GM12878 (cell line): ENCODE measurements at regions not wholly inside any gene's neighbourhood (a gene's known extent, or its start where the extent isn't known, plus 50 kb on each side); places are given as distances from the start of the nearest gene placed in this dataset.

Experiments used
- ATAC-seq: fragments of 200-7000 bp; cut with Tn5 transposase; 3 replicates; pipeline ENCODE4 v1.9.1; 2020; ENCODE audit warnings: mild to moderate bottlenecking, moderate library complexity
- BruUV-seq: library from RNA; stranded (reverse); fragments of 400-500 nt; replicated peaks from 2 replicates; lab custom pipeline; 2021; lab: Mats Ljungman, UMichigan
- CTCF ChIA-PET: fragments of 300-600 bp; sonication (Branson Sonifier 250); formaldehyde crosslinking; extraction: SDS; loops from one replicate; lab custom pipeline; 2021; ENCODE audit warnings: inconsistent platforms; lab: Yijun Ruan, JAX
- POLR2A ChIA-PET: fragments of 350-600 bp; formaldehyde crosslinking; extraction: SDS; loops from one replicate; lab custom pipeline; 2021; ENCODE audit warnings: inconsistent platforms; lab: Charles Lee
- RAD21 ChIA-PET: fragments of 300-600 bp; sonication (Branson Sonifier 250); formaldehyde crosslinking; loops from one replicate; lab custom pipeline; 2023; ENCODE audit warnings: antibody characterized with exemption; ENCODE audit not compliant: unreplicated experiment; lab: Charles Lee
- SMC1A ChIA-PET: fragments of 300-600 bp; sonication (Branson Sonifier 250); formaldehyde crosslinking; loops from one replicate; lab custom pipeline; 2023; ENCODE audit not compliant: unreplicated experiment, uncharacterized antibody; lab: Charles Lee
- DNase-seq: peaks from one replicate; pipeline ENCODE4 v3.0.0-alpha.2; 2011; ENCODE audit warnings: low read depth, low spot score
- FAIRE-seq: peaks from 3 replicates; lab custom pipeline; 2011; peaks lifted over from hg19 to GRCh38; lab: Jason Lieb, UNC
- H2AFZ ChIP-seq: 2 replicates; pipeline ENCODE4 v1.6.0; 2011; ENCODE audit warnings: low read depth, low read length, control low read depth; ENCODE audit not compliant: control insufficient read depth
- H3K27ac ChIP-seq: 2 replicates; pipeline ENCODE4 v1.5.1; 2011; ENCODE audit warnings: control low read depth; ENCODE audit not compliant: control insufficient read depth, insufficient read depth
- H3K27me3 ChIP-seq, 2 experiments: replicated peaks in 1 of 2; 2 replicates each; pipeline versions ENCODE4 v1.6.0 to v1.6.1; 2011; ENCODE audit warnings: low read length in 1 of 2; ENCODE audit not compliant: control insufficient read depth in 2 of 2, insufficient read depth in 2 of 2
- H3K36me3 ChIP-seq, 2 experiments: 2 replicates each; pipeline ENCODE4 v1.5.1; 2011; ENCODE audit warnings: low read length in 1 of 2; ENCODE audit not compliant: control insufficient read depth in 2 of 2, insufficient read depth in 2 of 2
- H3K4me1 ChIP-seq: 2 replicates; pipeline ENCODE4 v1.6.1; 2011; ENCODE audit warnings: mild to moderate bottlenecking, low read length, moderate library complexity, mixed read lengths; ENCODE audit not compliant: control insufficient read depth, insufficient read depth
- H3K4me2 ChIP-seq: 2 replicates; pipeline ENCODE4 v1.6.0; 2011; ENCODE audit warnings: control low read depth; ENCODE audit not compliant: control insufficient read depth, insufficient read depth
- H3K4me3 ChIP-seq: fragments of 200-600 bp; sonication (generic); 2 replicates; pipeline ENCODE4 v1.5.1; 2016
- H3K79me2 ChIP-seq: 2 replicates; pipeline ENCODE4 v1.6.0; 2011; ENCODE audit warnings: low read length; ENCODE audit not compliant: control insufficient read depth, insufficient read depth
- H3K9ac ChIP-seq: 2 replicates; pipeline ENCODE4 v1.8.0; 2011; ENCODE audit warnings: low read length, control low read depth, mixed read lengths; ENCODE audit not compliant: control insufficient read depth, insufficient read depth
- H3K9me3 ChIP-seq: replicated peaks from 3 replicates; pipeline ENCODE4 v1.5.1; 2011; ENCODE audit warnings: mild to moderate bottlenecking, low read length; ENCODE audit not compliant: control insufficient read depth, insufficient read depth
- H4K20me1 ChIP-seq: 2 replicates; pipeline ENCODE4 v1.6.0; 2011; ENCODE audit not compliant: control insufficient read depth, insufficient read depth
- CHD2 ChIP-seq: IDR thresholded peaks from 2 replicates; pipeline ENCODE4 v1.6.1; 2011; ENCODE audit warnings: low read depth, low read length, improper control_type of control experiment, borderline replicate concordance
- ETV6 ChIP-seq, 2 experiments: fragments of 450-650 bp in 1 of 2; IDR thresholded peaks in 1 of 2; conservative IDR thresholded peaks in 1 of 2; 2 replicates each; pipeline ENCODE4 v1.6.1; 2014; ENCODE audit warnings: antibody characterized with exemption in 1 of 2, borderline replicate concordance in 1 of 2, low read depth in 1 of 2, mild to moderate bottlenecking in 1 of 2, moderate library complexity in 1 of 2
- FOXK2 ChIP-seq: fragments of 450-650 bp; IDR thresholded peaks from 2 replicates; pipeline ENCODE4 v1.6.1; 2017; ENCODE audit warnings: mild to moderate bottlenecking, moderate library complexity
- HDAC6 ChIP-seq: fragments of 200-600 bp; sonication (generic); IDR thresholded peaks from one replicate; pipeline ENCODE4 v1.8.0; 2017; ENCODE audit warnings: antibody characterized with exemption; ENCODE audit not compliant: unreplicated experiment
- NFYB ChIP-seq: IDR thresholded peaks from 2 replicates; pipeline ENCODE4 v1.6.1; 2011; ENCODE audit warnings: low read depth, mild to moderate bottlenecking, low read length, improper control_type of control experiment, moderate library complexity; ENCODE audit not compliant: insufficient read depth
- NR2C2 ChIP-seq: IDR thresholded peaks from 2 replicates; pipeline ENCODE4 v1.6.1; 2011; ENCODE audit warnings: borderline replicate concordance, low read depth; ENCODE audit not compliant: control insufficient read depth, insufficient read length
- YBX1 ChIP-seq: fragments of 450-650 bp; IDR thresholded peaks from 2 replicates; pipeline ENCODE4 v1.6.1; 2016; ENCODE audit warnings: antibody characterized with exemption
- ZZZ3 ChIP-seq: IDR thresholded peaks from 2 replicates; pipeline ENCODE4 v1.6.1; 2011; ENCODE audit warnings: low read depth; ENCODE audit not compliant: control insufficient read depth, insufficient read length
- WGBS: methylation state at CpG from one replicate; pipeline ENCODE4 v1.1.6; 2016; ENCODE audit warnings: low lambda C conversion rate; ENCODE audit not compliant: insufficient replicate concordance, insufficient coverage; ENCODE audit errors: missing lambda C conversion rate; 5-methylcytosine and 5-hydroxymethylcytosine counted together
- in situ Hi-C: fragments of 300-500 bp; cut with MboI; formaldehyde crosslinking; loops from 9 replicates; pipeline ENCODE4 v1.14.3; 2018; ENCODE audit warnings: mixed read lengths
- intact Hi-C: fragments of 100-400 bp; cut with micrococcal nuclease; formaldehyde crosslinking; loops from one replicate; pipeline ENCODE4 v1.14.2; 2022; ENCODE audit not compliant: unreplicated experiment
- TF ChIP-seq, protein P1 (sequence below): fragments of 450-650 bp; IDR thresholded peaks from 2 replicates; pipeline ENCODE4 v1.6.1; 2017; ENCODE audit warnings: antibody characterized with exemption, mild to moderate bottlenecking, moderate library complexity

DNA sequence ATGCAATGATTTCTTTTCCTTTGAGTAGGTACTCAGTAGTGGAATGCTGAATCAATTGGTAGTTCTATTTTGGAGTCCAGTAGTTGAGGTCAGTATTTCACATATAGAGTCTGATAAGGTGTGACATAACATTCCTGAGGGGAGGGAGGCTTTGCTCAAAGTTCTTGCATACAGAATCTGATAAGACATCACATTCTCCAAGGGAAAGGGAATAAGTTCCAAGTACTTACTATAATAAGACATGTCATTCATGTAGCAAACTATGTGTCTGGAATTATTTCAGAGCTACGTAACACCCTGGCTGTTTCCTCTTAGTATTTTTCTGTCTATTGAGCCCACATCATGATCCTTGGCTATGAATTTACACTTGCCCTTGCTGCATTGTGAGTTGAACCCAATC, 74.3 kb upstream of the POM121L12 start (continued):
- TF ChIP-seq, protein P1, sequence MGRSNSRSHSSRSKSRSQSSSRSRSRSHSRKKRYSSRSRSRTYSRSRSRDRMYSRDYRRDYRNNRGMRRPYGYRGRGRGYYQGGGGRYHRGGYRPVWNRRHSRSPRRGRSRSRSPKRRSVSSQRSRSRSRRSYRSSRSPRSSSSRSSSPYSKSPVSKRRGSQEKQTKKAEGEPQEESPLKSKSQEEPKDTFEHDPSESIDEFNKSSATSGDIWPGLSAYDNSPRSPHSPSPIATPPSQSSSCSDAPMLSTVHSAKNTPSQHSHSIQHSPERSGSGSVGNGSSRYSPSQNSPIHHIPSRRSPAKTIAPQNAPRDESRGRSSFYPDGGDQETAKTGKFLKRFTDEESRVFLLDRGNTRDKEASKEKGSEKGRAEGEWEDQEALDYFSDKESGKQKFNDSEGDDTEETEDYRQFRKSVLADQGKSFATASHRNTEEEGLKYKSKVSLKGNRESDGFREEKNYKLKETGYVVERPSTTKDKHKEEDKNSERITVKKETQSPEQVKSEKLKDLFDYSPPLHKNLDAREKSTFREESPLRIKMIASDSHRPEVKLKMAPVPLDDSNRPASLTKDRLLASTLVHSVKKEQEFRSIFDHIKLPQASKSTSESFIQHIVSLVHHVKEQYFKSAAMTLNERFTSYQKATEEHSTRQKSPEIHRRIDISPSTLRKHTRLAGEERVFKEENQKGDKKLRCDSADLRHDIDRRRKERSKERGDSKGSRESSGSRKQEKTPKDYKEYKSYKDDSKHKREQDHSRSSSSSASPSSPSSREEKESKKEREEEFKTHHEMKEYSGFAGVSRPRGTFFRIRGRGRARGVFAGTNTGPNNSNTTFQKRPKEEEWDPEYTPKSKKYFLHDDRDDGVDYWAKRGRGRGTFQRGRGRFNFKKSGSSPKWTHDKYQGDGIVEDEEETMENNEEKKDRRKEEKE: no peak
- TF ChIP-seq YBX1: no peak
- no peak for TF ChIP-seq FOXK2
- TF ChIP-seq NR2C2: no peak
- no peak for TF ChIP-seq CHD2

DNA sequence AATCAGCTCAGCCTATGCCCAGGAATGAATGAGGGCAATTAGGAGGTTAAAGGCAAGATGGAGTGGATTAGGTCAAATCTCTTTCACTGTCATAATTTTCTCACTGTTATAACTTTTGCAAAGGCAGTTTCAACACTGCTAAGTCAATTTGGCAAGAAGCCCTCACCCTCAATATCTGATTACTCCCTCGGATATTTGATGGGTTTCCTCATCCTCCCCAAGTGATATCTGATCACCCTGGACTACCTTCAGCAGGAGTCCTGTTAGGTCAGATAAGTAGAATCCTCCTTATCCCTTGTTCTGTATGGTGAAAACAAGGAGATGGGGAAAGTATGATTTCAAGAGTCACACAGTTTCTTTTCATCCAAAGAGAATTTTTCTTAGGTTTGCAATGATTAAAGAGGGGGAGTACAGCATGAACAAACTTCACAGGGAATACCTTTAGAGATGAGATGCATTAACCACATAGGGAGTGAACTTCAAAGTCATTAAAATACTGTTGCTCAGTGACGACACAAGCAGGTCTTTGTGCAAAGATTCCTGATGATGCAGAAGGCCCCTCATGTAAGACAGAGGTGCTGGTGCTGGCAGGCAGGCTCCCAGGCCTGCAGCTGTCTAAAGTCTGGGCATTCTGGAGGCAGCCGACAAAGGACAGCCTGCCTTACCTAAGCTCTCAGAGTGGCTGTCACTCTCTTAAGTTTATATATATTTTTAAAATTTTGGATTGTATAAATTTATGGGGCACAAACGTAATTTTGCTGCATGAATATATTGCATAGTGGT, 75.4 kb upstream of the POM121L12 start:
- Histone ChIP-seq H3K4me3 (no peak overlapping the region), H3K36me3 (no peaks in the 10 kb centered on the region), H4K20me1 (no peaks in the 10 kb centered on the region), H3K9me3 (no peaks in the 10 kb centered on the region), H3K4me1 (no peaks in the 10 kb centered on the region), H3K79me2 (no peaks in the 10 kb centered on the region), H3K4me2 (no peak overlapping the region), H3K27me3 (no peaks in the 10 kb centered on the region), H3K9ac (no peak overlapping the region), H2AFZ (no peak overlapping the region), H3K27ac (no peak overlapping the region)
- ATAC-seq: no peak
- DNase-seq: no peak
- intact Hi-C loops (no loop called here), in situ Hi-C loops (no loop called here)
- TF ChIP-seq NFYB (no peak), ETV6 (conservative IDR thresholded peaks at IDR 0.05 in 1 of 2, IDR thresholded peaks at IDR 0.05 in 1 of 2; ENCODE audit: borderline replicate concordance in 1 of 2, low read depth in 1 of 2) (no peak), ZZZ3 (no peak), HDAC6 (no peak)
- RAD21 ChIA-PET: no interaction called here
- no TSS peak for BruUV-seq
- SMC1A ChIA-PET: interaction anchor here (0.5 kb wide), 1 partner anchor 279 kb away, joined by 3 read pairs; no protein-coding TSS in a partner anchor
- CTCF ChIA-PET: no interaction called here
- WGBS: 22% methylated on average over 4 of the region's 4 CpGs
- POLR2A ChIA-PET: no interaction called here
- FAIRE-seq: no peak
